ENCODE measurements at regions not wholly inside any gene's neighbourhood (a gene's known extent, or its start where the extent isn't known, plus 50 kb on each side); places are given as distances from the start of the nearest gene placed in this dataset.

DNA sequence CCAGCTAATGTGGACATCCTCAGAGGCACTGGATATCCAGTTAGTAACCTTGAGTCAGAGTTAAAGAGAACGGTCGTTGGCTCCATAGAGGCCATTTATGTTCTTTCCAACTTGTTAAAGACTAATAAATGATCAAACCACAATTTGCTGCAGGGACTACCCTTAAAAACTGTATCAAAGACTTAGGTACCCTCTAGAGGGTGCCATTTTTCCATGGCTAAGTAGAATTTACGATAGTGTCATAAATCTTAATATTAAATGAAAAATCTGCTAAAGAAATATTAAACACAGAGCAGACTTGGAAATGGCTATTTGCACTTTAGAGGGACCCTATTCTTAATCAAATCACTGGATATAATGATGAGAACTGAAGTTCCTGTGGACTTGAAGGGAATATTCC, 685.2 kb upstream of the CHORDC1 start:
- TF ChIP-seq, protein P1, sequence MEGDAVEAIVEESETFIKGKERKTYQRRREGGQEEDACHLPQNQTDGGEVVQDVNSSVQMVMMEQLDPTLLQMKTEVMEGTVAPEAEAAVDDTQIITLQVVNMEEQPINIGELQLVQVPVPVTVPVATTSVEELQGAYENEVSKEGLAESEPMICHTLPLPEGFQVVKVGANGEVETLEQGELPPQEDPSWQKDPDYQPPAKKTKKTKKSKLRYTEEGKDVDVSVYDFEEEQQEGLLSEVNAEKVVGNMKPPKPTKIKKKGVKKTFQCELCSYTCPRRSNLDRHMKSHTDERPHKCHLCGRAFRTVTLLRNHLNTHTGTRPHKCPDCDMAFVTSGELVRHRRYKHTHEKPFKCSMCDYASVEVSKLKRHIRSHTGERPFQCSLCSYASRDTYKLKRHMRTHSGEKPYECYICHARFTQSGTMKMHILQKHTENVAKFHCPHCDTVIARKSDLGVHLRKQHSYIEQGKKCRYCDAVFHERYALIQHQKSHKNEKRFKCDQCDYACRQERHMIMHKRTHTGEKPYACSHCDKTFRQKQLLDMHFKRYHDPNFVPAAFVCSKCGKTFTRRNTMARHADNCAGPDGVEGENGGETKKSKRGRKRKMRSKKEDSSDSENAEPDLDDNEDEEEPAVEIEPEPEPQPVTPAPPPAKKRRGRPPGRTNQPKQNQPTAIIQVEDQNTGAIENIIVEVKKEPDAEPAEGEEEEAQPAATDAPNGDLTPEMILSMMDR (IDR thresholded peaks at IDR 0.05; ENCODE audit: poor library complexity) = no peak
- TF ChIP-seq EZH2 (IDR thresholded peaks at IDR 0.05; ENCODE audit: borderline replicate concordance) = no peak

Measured in hepatocyte (in vitro differentiated cells).